ENCODE measurements at regions not wholly inside any gene's neighbourhood (a gene's known extent, or its start where the extent isn't known, plus 50 kb on each side); places are given as distances from the start of the nearest gene placed in this dataset.
"Not testable (repeated sequence)": the region's sequence is repeated elsewhere in the genome, so short reads cannot be mapped to it uniquely, and the experiment has no call there.

- not testable (repeated sequence) for TF ChIP-seq SUZ12 (IDR thresholded peaks at IDR 0.05; ENCODE audit: extremely low read depth, insufficient read depth, insufficient read length); YY1 (IDR thresholded peaks at IDR 0.05; ENCODE audit: insufficient read depth, insufficient read length); ZNF274 (IDR thresholded peaks at IDR 0.05; ENCODE audit: low read depth, low read length)
These were observed 104.4 kb downstream of the TNFRSF13B start for GRCh38 chr17:16867545-16867944.

All from NT2/D1 (cell line).